ENCODE measurements at regions not wholly inside any gene's neighbourhood (a gene's known extent, or its start where the extent isn't known, plus 50 kb on each side); places are given as distances from the start of the nearest gene placed in this dataset.

DNA sequence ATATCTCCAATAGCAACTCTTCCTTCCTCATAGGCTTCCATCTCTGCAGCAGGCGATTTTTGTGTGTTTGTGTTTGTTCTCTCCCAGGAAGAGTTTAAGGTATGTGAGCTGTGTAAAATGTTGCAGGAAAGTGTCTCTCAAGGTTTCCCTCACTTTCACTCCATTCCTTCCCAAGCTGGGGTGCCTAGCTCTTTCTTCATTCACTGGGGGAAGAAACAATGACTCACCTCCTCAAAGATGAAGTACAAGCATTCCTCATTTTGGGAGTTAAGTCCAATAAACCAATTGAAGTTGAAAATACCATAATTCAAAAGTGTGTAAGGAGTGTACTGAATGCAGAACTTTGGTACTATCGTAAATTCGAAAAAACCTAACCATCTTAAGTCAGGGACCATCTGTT is 422.7 kb upstream of the CFAP20DC start:
- intact Hi-C loops (cut with micrococcal nuclease; ENCODE audit: unreplicated experiment) = no loop called here
- BruUV-seq (replicated peaks) = no TSS peak
- DNase-seq (ENCODE audit: low read depth, low spot score) = no peak

More for the DNA sequence above, 422.7 kb upstream of the CFAP20DC start:
- Histone ChIP-seq H3K27ac (ENCODE audit: control insufficient read depth, insufficient read depth) (no peak overlapping the region; the same call in 1 of the 2 replicates), H2AFZ (ENCODE audit: control insufficient read depth, low read depth, low read length) (no peak overlapping the region), H3K9me3 (replicated peaks; ENCODE audit: control insufficient read depth, insufficient read depth, low read length) (peaks cover 7% of the 10 kb centered on the region; the same call in 2 of the 3 replicates), H3K4me2 (ENCODE audit: control insufficient read depth, insufficient read depth) (no peak overlapping the region), H3K27me3 (replicated peaks in 1 of 2; ENCODE audit: control insufficient read depth in 2 of 2, insufficient read depth in 2 of 2, low read length in 1 of 2) (no peaks in the 10 kb centered on the region), H4K20me1 (ENCODE audit: control insufficient read depth, insufficient read depth) (no peaks in the 10 kb centered on the region), H3K9ac (ENCODE audit: control insufficient read depth, insufficient read depth, low read length) (no peak overlapping the region), H3K4me3 (no peak overlapping the region), H3K79me2 (ENCODE audit: control insufficient read depth, insufficient read depth, low read length) (no peaks in the 10 kb centered on the region), H3K4me1 (ENCODE audit: control insufficient read depth, insufficient read depth, low read length) (peaks cover 12% of the 10 kb centered on the region; the same call in 1 of the 2 replicates), H3K36me3 (ENCODE audit: control insufficient read depth in 2 of 2, insufficient read depth in 2 of 2, low read length in 1 of 2) (no peaks in the 10 kb centered on the region)
- CTCF ChIA-PET = interaction anchor here (0.6 kb wide), 1 partner anchor 31 kb away, joined by 3 read pairs; no protein-coding TSS in a partner anchor
- SMC1A ChIA-PET (ENCODE audit: uncharacterized antibody, unreplicated experiment) = interaction anchor here (0.9 to 1.2 kb wide), 2 partner anchors 16 to 45 kb away, joined by 3 to 4 read pairs; no protein-coding TSS in a partner anchor
- 61% methylated on average over 3 of the region's 3 CpGs for WGBS (ENCODE audit: insufficient coverage, insufficient replicate concordance, low lambda C conversion rate, missing lambda C conversion rate)
- FAIRE-seq (no peak), ATAC-seq (no peak)
- POLR2A ChIA-PET = no interaction called here
- in situ Hi-C loops (cut with MboI) = no loop called here
- RAD21 ChIA-PET (ENCODE audit: unreplicated experiment) = no interaction called here
- TF ChIP-seq, protein P1, sequence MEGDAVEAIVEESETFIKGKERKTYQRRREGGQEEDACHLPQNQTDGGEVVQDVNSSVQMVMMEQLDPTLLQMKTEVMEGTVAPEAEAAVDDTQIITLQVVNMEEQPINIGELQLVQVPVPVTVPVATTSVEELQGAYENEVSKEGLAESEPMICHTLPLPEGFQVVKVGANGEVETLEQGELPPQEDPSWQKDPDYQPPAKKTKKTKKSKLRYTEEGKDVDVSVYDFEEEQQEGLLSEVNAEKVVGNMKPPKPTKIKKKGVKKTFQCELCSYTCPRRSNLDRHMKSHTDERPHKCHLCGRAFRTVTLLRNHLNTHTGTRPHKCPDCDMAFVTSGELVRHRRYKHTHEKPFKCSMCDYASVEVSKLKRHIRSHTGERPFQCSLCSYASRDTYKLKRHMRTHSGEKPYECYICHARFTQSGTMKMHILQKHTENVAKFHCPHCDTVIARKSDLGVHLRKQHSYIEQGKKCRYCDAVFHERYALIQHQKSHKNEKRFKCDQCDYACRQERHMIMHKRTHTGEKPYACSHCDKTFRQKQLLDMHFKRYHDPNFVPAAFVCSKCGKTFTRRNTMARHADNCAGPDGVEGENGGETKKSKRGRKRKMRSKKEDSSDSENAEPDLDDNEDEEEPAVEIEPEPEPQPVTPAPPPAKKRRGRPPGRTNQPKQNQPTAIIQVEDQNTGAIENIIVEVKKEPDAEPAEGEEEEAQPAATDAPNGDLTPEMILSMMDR (IDR thresholded peaks at IDR 0.05 in 2 of 3, conservative IDR thresholded peaks at IDR 0.05 in 1 of 3; ENCODE audit: control insufficient read depth in 2 of 3, extremely low read depth in 1 of 3, insufficient read depth in 1 of 3, low read depth in 3 of 3, low read length in 3 of 3) = no peak
- TF ChIP-seq SMC3 (IDR thresholded peaks at IDR 0.05; ENCODE audit: borderline replicate concordance, low read length) = no peak
